SU-DHL-6 (cell line): ENCODE measurements at regions not wholly inside any gene's neighbourhood (a gene's known extent, or its start where the extent isn't known, plus 50 kb on each side); places are given as distances from the start of the nearest gene placed in this dataset.

Experiments used
- CTCF ChIP-seq: fragments of 200-600 bp; sonication (generic); IDR thresholded peaks from one replicate; pipeline ENCODE4 v1.5.1; 2017; ENCODE audit warnings: antibody characterized with exemption, mild to moderate bottlenecking, low read length, moderate library complexity; ENCODE audit not compliant: insufficient read depth, poor library complexity, severe bottlenecking
- EZH2phosphoT487 ChIP-seq: fragments of 200-600 bp; sonication (generic), shearing (Covaris generic); conservative IDR thresholded peaks from 2 replicates; pipeline ENCODE4 v1.6.1; 2018; ENCODE audit warnings: mild to moderate bottlenecking, antibody characterized with exemption, low read length, moderate library complexity, mixed read lengths

DNA sequence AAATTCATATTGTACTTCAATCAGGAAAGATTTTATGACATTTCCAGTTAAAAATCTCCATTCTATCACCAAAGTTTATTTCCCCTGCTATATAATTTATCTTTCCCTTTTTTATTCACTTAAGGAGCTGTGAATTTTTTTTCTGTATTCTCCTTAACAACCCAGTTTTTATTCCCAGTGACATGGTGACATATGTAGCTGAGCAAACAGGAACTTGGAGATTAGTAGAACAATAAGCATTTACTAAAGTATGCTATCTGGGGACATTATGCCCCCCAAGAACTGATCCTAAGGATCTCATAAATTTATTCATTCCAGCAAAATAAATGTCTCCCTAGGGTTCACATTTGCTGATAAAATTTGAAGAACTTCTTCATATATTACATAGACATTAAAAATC is 1044.0 kb upstream of the CDH6 start:
- TF ChIP-seq CTCF: no peak
- TF ChIP-seq EZH2phosphoT487: no peak
